ENCODE measurements at regions not wholly inside any gene's neighbourhood (a gene's known extent, or its start where the extent isn't known, plus 50 kb on each side); places are given as distances from the start of the nearest gene placed in this dataset.

DNA sequence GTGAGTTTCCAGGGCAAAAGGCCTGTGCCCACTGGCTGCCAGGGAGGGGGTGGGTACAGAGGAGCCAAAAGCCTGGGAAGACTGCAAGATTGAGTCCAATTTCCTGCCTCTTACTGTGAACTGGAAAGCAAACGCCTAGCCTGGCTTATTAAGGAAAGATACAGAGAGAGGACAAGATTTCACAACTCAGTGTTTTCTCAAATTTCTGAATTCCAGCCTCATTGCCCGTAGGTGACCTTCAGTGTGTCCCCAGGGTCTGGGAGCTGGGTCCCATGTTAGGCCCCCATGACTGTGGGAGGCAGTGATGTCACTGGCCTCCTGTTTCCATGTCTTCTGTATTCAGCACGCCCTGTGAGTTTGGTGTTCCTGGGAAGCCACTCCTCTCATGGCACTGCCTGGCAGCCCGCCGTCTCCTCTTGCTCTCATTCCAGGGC is 60.6 kb upstream of the PTPN3 start (continued):
- TF ChIP-seq HDAC2 (IDR thresholded peaks at IDR 0.05; ENCODE audit: borderline replicate concordance in 1 of 2, low read depth in 2 of 2, low read length in 2 of 2), result no peak
- no peak for TF ChIP-seq ZNF274 (IDR thresholded peaks at IDR 0.05; ENCODE audit: borderline replicate concordance, extremely low read depth, low read length)
- TF ChIP-seq CTBP2 (IDR thresholded peaks at IDR 0.05; ENCODE audit: borderline replicate concordance, insufficient read depth, insufficient read length, low read length), result no peak
